HCT116 (cell line): ENCODE measurements at regions not wholly inside any gene's neighbourhood (a gene's known extent, or its start where the extent isn't known, plus 50 kb on each side); places are given as distances from the start of the nearest gene placed in this dataset.

Experiments used
- ATAC-seq: fragments of 200-7000 bp; cut with Tn5 transposase; 2 replicates; pipeline ENCODE4 v1.9.1; 2020; ENCODE audit warnings: mild to moderate bottlenecking, moderate library complexity
- BruUV-seq: library from RNA; stranded (reverse); fragments of 400-500 nt; replicated peaks from 2 replicates; lab custom pipeline; 2021; lab: Mats Ljungman, UMichigan
- CTCF ChIA-PET: fragments of 300-600 bp; sonication (Branson Sonifier 250); formaldehyde crosslinking; loops from one replicate; lab custom pipeline; 2021; ENCODE audit warnings: antibody characterized with exemption; lab: Charles Lee
- POLR2A ChIA-PET: fragments of 300-600, 350-600 bp; sonication (Branson Sonifier 250); formaldehyde crosslinking; loops from one replicate; lab custom pipeline; 2021; ENCODE audit warnings: antibody characterized with exemption; lab: Charles Lee
- RAD21 ChIA-PET, 2 experiments: fragments of 300-600 bp; sonication (Branson Sonifier 250); formaldehyde crosslinking; loops; one replicate each; lab custom pipeline; 2023; ENCODE audit warnings: low total read pairs in 2 of 2; ENCODE audit not compliant: uncharacterized antibody in 2 of 2, unreplicated experiment in 2 of 2, low non-redundant PET in 1 of 2; lab: Charles Lee
- DNase-seq: peaks from one replicate; pipeline ENCODE4 v3.0.0-alpha.2; 2010; ENCODE audit warnings: low read depth, low spot score
- H2AFZ ChIP-seq: fragments of 200-600 bp; shearing (Covaris generic), sonication (generic); 2 replicates; pipeline ENCODE4 v1.6.1; 2017; ENCODE audit warnings: low read depth, mixed run types, mixed read lengths, antibody characterized with exemption, low read length; ENCODE audit not compliant: poor library complexity, severe bottlenecking
- H3K27ac ChIP-seq: 2 replicates; pipeline ENCODE4 v1.5.1; 2012; ENCODE audit warnings: low read depth, low read length
- H3K27me3 ChIP-seq: fragments of 200-600 bp; sonication (generic); 2 replicates; pipeline ENCODE4 v1.6.1; 2016; ENCODE audit warnings: mixed run types, low read length, mixed read lengths; ENCODE audit not compliant: insufficient read depth
- H3K36me3 ChIP-seq, 2 experiments: fragments of 200-500 bp in 1 of 2; fragments of 200-600 bp in 1 of 2; sonication (Bioruptor generic) in 1 of 2; sonication (generic) in 1 of 2; 2 replicates each; pipeline versions ENCODE4 v1.5.1 to v1.6.1; 2014 to 2016; ENCODE audit warnings: low read length in 2 of 2, inconsistent platforms in 1 of 2, mixed read lengths in 1 of 2, mixed run types in 1 of 2; ENCODE audit not compliant: insufficient read depth in 2 of 2, control insufficient read depth in 1 of 2
- H3K4me1 ChIP-seq, 2 experiments: fragments of 200-600 bp in 1 of 2; sonication (generic) in 1 of 2; 2 replicates each; pipeline versions ENCODE4 v1.5.1 to v1.6.1; 2012 to 2017; ENCODE audit warnings: low read length in 2 of 2, inconsistent platforms in 1 of 2, mild to moderate bottlenecking in 1 of 2, mixed read lengths in 1 of 2, mixed run types in 1 of 2, moderate library complexity in 1 of 2; ENCODE audit not compliant: insufficient read depth in 2 of 2, control insufficient read depth in 1 of 2
- H3K4me2 ChIP-seq: fragments of 200-600 bp; sonication (generic); 2 replicates; pipeline ENCODE4 v1.6.1; 2017; ENCODE audit warnings: mixed run types, low read length, mixed read lengths
- H3K4me3 ChIP-seq, 2 experiments: fragments of 200-600 bp in 1 of 2; sonication (generic) in 1 of 2; replicated peaks in 1 of 2; 2 replicates each; pipeline ENCODE4 v1.5.1; 2011 to 2016; ENCODE audit warnings: low read length in 2 of 2, control low read depth in 1 of 2, low read depth in 1 of 2, mild to moderate bottlenecking in 1 of 2, mixed read lengths in 1 of 2, mixed run types in 1 of 2
- H3K79me2 ChIP-seq: fragments of 200-600 bp; sonication (generic); 2 replicates; pipeline ENCODE4 v1.6.1; 2017; ENCODE audit warnings: mild to moderate bottlenecking, mixed run types, low read length, moderate library complexity, mixed read lengths; ENCODE audit not compliant: insufficient read depth
- H3K9ac ChIP-seq: fragments of 200-600 bp; sonication (generic); 2 replicates; pipeline ENCODE4 v1.6.1; 2016; ENCODE audit warnings: low read length, mixed read lengths
- H3K9me2 ChIP-seq: fragments of 200-600 bp; sonication (generic), shearing (Covaris generic); 2 replicates; pipeline ENCODE4 v1.6.1; 2017; ENCODE audit warnings: mixed run types, mild to moderate bottlenecking, moderate library complexity; ENCODE audit not compliant: insufficient read depth
- H3K9me3 ChIP-seq, 2 experiments: fragments of 200-500 bp in 1 of 2; fragments of 200-600 bp in 1 of 2; sonication (Bioruptor generic) in 1 of 2; sonication (generic) in 1 of 2; 2 replicates each; pipeline ENCODE4 v1.6.1; 2014 to 2017; ENCODE audit warnings: low read length in 2 of 2, mixed read lengths in 2 of 2, inconsistent platforms in 1 of 2, low read depth in 1 of 2, mild to moderate bottlenecking in 1 of 2, mixed run types in 1 of 2, moderate library complexity in 1 of 2; ENCODE audit not compliant: control insufficient read depth in 1 of 2, insufficient read depth in 1 of 2
- H4K20me1 ChIP-seq: fragments of 200-600 bp; sonication (generic), shearing (Covaris generic); 2 replicates; pipeline ENCODE4 v1.6.1; 2017; ENCODE audit warnings: mixed run types, mild to moderate bottlenecking, moderate library complexity; ENCODE audit not compliant: insufficient read depth
- ATF3 ChIP-seq: IDR thresholded peaks from 2 replicates; pipeline ENCODE4 v1.6.1; 2012
- CBX3 ChIP-seq: IDR thresholded peaks from 2 replicates; pipeline ENCODE4 v1.6.1; 2012; ENCODE audit warnings: low read depth
- CEBPB ChIP-seq: IDR thresholded peaks from 2 replicates; pipeline ENCODE4 v1.6.1; 2012; ENCODE audit warnings: low read depth
- EGR1 ChIP-seq: IDR thresholded peaks from 2 replicates; pipeline ENCODE4 v1.6.1; 2012; ENCODE audit warnings: low read depth
- ELF1 ChIP-seq: IDR thresholded peaks from 2 replicates; pipeline ENCODE4 v1.6.1; 2012; ENCODE audit warnings: low read depth, borderline replicate concordance
- EZH2 ChIP-seq: fragments of 200-600 bp; sonication (generic); IDR thresholded peaks from 2 replicates; pipeline ENCODE4 v1.6.1; 2017; ENCODE audit warnings: antibody characterized with exemption, mixed run types
- MAX ChIP-seq: IDR thresholded peaks from 2 replicates; pipeline ENCODE4 v1.6.1; 2012
- POLR2AphosphoS5 ChIP-seq: IDR thresholded peaks from 2 replicates; pipeline ENCODE4 v1.6.1; 2011; ENCODE audit warnings: mild to moderate bottlenecking, low read depth, low read length, moderate library complexity
- SP1 ChIP-seq: IDR thresholded peaks from 2 replicates; pipeline ENCODE4 v1.6.1; 2012; ENCODE audit warnings: low read depth
- SRF ChIP-seq: IDR thresholded peaks from 2 replicates; pipeline ENCODE4 v1.6.1; 2012; ENCODE audit warnings: low read depth
- TCF7L2 ChIP-seq: IDR thresholded peaks from 2 replicates; pipeline ENCODE4 v1.7.0; 2011; ENCODE audit warnings: borderline replicate concordance, inconsistent platforms; ENCODE audit not compliant: insufficient read depth, insufficient read length; ENCODE audit errors: extremely low read depth
- intact Hi-C: fragments of 100-400 bp; cut with micrococcal nuclease; formaldehyde crosslinking; loops from 2 replicates; pipeline ENCODE4 v1.10.0; 2022
- TF ChIP-seq, protein P1 (sequence below): IDR thresholded peaks from 2 replicates; pipeline ENCODE4 v1.6.1; 2011; ENCODE audit warnings: mild to moderate bottlenecking, low read length, moderate library complexity; ENCODE audit not compliant: insufficient replicate concordance; ENCODE audit errors: extremely low read depth
- TF ChIP-seq, protein P2 (sequence below): IDR thresholded peaks from 2 replicates; pipeline ENCODE4 v1.6.1; 2012; ENCODE audit warnings: low read depth

GRCh38 chr6:133641104-133641503, 247.8 kb upstream of the TCF21 start:
- no peak for DNase-seq
- Histone ChIP-seq H3K9ac (no peak overlapping the region), H3K27me3 (no peaks in the 10 kb centered on the region), H3K36me3 (no peaks in the 10 kb centered on the region), H3K4me1 (peaks cover 13% of the 10 kb centered on the region in 2 experiments), H4K20me1 (no peaks in the 10 kb centered on the region), H3K4me3 (no peak overlapping the region), H2AFZ (no peak overlapping the region), H3K4me2 (no peak overlapping the region), H3K9me2 (no peaks in the 10 kb centered on the region), H3K27ac (peak overlapping the region; percentile 39; the same call in 1 of the 2 replicates), H3K79me2 (no peaks in the 10 kb centered on the region), H3K9me3 (no peaks in the 10 kb centered on the region)
- CTCF ChIA-PET = no interaction called here
- BruUV-seq = no TSS peak
- intact Hi-C loops = no loop called here
- POLR2A ChIA-PET = no interaction called here
- ATAC-seq = no peak
- TF ChIP-seq TCF7L2 (no peak), ELF1 (no peak), SRF (no peak), MAX (no peak), CEBPB (no peak), SP1 (no peak)
- TF ChIP-seq, protein P1, sequence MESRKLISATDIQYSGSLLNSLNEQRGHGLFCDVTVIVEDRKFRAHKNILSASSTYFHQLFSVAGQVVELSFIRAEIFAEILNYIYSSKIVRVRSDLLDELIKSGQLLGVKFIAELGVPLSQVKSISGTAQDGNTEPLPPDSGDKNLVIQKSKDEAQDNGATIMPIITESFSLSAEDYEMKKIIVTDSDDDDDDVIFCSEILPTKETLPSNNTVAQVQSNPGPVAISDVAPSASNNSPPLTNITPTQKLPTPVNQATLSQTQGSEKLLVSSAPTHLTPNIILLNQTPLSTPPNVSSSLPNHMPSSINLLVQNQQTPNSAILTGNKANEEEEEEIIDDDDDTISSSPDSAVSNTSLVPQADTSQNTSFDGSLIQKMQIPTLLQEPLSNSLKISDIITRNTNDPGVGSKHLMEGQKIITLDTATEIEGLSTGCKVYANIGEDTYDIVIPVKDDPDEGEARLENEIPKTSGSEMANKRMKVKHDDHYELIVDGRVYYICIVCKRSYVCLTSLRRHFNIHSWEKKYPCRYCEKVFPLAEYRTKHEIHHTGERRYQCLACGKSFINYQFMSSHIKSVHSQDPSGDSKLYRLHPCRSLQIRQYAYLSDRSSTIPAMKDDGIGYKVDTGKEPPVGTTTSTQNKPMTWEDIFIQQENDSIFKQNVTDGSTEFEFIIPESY = no peak
- RAD21 ChIA-PET = no interaction called here

DNA sequence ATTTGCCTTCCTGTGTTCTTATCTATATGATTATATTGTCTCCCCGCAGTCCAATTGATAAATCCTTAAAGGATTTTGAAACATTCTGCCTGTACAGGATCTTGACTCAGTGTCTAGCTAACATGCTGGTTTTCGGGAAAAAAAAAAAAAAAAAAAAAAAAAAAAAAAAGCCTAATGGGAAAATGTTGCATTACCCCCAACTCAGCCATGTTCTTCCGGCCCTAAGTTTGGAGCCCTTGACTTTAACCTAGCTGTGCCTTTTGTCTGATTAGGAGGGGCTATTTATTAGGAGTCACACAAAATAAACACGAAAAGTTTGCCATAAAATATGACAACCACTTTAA, 244.4 kb upstream of the TCF21 start:
- no peak for DNase-seq
- Histone ChIP-seq H3K4me1 (peaks cover 20 to 28% of the 10 kb centered on the region in 2 experiments), H3K9ac (no peak overlapping the region), H4K20me1 (no peaks in the 10 kb centered on the region), H3K4me3 (no peak overlapping the region), H3K27ac (peak overlapping the region; percentile 56; the same call in 1 of the 2 replicates), H3K79me2 (no peaks in the 10 kb centered on the region), H3K9me3 (no peaks in the 10 kb centered on the region), H3K27me3 (no peaks in the 10 kb centered on the region), H3K9me2 (no peaks in the 10 kb centered on the region), H3K4me2 (no peak overlapping the region), H3K36me3 (no peaks in the 10 kb centered on the region), H2AFZ (no peak overlapping the region)
- ChIA-PET CTCF (no interaction called here), RAD21 (no interaction called here), POLR2A (interaction anchor here (0.6 kb wide), 1 partner anchor 11 kb away, joined by 3 read pairs; no protein-coding TSS in a partner anchor)
- BruUV-seq = no TSS peak
- ATAC-seq = no peak
- TF ChIP-seq CBX3 (no peak), ATF3 (no peak), EGR1 (no peak), POLR2AphosphoS5 (no peak), EZH2 (no peak)
- TF ChIP-seq, protein P2, sequence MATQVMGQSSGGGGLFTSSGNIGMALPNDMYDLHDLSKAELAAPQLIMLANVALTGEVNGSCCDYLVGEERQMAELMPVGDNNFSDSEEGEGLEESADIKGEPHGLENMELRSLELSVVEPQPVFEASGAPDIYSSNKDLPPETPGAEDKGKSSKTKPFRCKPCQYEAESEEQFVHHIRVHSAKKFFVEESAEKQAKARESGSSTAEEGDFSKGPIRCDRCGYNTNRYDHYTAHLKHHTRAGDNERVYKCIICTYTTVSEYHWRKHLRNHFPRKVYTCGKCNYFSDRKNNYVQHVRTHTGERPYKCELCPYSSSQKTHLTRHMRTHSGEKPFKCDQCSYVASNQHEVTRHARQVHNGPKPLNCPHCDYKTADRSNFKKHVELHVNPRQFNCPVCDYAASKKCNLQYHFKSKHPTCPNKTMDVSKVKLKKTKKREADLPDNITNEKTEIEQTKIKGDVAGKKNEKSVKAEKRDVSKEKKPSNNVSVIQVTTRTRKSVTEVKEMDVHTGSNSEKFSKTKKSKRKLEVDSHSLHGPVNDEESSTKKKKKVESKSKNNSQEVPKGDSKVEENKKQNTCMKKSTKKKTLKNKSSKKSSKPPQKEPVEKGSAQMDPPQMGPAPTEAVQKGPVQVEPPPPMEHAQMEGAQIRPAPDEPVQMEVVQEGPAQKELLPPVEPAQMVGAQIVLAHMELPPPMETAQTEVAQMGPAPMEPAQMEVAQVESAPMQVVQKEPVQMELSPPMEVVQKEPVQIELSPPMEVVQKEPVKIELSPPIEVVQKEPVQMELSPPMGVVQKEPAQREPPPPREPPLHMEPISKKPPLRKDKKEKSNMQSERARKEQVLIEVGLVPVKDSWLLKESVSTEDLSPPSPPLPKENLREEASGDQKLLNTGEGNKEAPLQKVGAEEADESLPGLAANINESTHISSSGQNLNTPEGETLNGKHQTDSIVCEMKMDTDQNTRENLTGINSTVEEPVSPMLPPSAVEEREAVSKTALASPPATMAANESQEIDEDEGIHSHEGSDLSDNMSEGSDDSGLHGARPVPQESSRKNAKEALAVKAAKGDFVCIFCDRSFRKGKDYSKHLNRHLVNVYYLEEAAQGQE = no peak
- intact Hi-C loops = no loop called here
